Islet of Langerhans (tissue), 1 donor: ENCODE measurements at regions not wholly inside any gene's neighbourhood (a gene's known extent, or its start where the extent isn't known, plus 50 kb on each side); places are given as distances from the start of the nearest gene placed in this dataset.

Source experiments
- FAIRE-seq: peaks from one replicate; lab custom pipeline; 2011; peaks lifted over from hg19 to GRCh38; lab: Jason Lieb, UNC

DNA sequence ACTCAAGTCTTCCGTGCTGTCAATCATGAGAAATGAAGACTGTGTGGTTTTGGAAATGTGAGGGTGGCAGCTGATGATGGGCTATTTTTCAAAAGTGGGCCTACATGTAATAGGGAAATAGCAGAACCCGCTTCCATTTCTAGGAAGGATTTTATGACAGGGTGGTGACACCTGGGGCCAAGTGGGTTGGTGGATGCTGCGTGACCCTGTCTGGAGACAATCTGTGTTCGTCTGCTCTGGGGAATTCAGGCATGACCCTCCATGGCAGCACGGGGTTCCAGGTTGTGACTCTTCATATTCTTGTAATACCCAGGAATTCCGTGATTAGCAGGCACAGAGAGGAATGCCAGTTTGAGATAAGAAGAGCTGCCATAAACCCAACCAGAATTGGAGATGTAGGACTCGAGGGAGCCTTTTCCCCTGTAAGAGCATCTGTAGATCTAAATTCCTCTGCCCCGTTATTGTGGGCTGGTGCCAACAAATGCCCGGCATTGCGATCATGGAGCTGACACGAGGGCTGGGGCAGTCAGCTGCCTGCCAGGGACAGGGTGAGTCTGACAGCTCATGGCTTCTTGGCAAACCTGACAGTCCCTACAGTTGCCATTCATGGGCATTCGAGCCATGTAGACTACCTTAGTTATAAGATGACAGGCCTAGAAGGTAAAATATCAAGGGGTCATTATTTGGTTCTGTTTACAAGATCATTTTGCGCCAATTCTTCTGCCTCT, 279.7 kb downstream of the GADD45G start:
- FAIRE-seq = no peak

DNA sequence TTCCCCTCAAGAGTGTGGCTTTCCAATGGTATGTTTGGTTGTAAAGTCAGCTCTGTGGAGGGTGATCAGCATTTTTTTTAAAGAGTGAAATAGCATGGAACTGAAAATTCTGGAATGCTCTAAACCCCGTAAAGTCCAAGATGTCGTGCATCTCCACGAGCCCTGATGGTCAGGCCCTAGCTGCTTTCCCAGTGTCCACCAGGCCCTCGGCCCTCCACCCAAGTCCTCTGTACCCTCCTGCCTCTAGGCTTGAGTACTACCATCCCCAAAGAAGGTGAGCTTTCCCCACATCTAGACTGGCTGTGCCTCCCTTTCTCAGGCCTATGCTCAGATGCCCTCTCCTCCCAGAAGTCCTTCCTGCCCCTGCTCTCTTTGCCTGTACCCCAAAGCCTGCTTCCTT, 280.3 kb downstream of the GADD45G start:
- FAIRE-seq = no peak

DNA sequence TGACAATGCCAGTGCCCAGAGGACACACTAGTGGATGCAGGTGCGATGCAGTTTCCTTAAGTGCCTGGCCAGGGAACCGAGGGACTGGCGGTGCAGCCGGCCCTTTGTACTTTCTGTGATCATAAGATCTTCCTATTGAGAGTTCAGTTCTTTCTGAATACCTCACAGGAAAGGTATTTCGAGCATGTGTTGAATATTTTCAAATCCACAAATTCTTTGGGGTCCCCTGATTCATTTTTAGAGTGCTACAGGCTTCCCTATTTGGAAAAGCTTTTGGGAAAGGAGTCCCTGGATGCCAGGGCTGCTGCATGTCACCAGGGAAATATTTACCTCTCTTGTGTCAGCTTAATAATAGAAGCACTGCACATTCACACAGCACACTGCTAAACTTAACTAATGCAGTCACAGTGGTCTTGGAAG, 281.5 kb downstream of the GADD45G start:
- no peak for FAIRE-seq

DNA sequence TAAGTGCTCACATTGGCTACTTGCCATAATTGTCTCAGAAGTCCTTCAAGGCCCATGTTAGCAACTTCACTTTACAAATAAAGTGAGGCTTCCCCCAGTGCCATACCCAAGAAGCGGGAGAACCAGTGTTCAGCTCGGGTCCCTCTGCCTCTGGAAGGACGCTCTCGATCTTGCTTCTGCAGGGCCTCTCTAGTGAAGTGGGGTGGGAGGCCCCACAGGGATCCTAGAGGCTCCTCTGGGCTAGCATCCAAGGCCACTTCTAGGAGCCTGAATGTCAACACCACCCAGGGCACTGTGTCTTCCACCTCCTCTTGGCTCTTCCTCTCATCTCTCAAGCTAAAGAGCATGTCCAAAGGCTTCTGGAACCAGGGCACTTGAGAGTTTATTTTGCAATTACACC, 282.5 kb downstream of the GADD45G start:
- FAIRE-seq = no peak

DNA sequence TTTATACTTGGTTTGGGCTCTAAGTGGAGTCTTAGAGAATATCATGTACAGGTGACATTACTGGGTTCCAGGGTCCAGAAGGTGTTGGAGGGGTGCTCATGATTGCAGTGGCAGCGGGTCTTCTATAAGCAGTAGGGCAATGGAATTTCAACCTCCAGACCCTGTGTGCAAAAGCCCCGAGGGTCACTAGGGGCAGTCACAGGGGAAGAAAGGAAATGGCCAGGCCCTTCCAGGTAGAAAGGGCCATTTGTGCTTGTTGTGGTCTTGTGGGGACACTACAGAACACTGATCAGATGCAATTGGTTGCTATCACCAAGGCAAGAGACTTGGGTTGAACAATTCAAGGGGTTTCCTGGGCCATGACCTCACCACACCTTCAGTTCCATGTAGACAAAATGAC, 283.4 kb downstream of the GADD45G start:
- FAIRE-seq = no peak

DNA sequence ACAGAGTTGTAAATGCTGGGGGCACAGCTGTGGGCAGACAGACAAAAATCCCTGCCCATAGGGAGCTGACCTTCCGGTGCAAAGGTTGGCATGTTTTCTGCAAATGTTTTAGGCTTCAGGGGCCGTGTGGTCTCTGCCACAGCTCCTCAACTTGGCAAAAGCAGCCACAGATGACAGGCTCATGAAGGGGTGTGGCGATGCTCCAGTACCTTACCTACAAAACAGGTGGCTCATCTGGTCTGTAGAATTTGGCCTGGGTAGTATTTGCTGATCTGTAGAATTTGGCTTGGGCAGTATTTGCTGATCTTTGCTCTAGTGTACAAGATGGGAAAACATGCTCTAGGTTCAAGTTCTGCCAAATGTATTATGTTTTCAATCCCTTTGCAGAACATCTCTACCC, 283.9 kb downstream of the GADD45G start:
- no peak for FAIRE-seq

DNA sequence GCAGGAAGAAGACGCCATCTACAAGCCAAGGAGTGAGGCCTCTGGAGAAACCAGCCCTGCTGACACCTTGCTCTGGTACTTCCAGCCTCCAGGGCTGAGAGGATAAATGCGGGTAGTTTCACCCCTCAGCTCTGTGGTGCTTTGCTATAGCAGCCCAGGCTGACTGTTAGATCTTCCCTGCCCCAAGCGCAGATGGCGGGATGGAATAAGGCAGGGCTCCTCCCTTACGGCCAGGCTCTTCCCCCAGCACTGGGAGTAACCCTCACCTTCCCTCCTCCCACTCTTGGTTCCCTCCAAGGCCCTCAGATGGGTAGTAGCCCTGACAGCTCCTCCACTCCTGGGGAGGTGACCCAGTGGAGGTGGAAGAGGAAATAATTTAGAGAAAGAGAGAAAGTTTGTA, 285.1 kb downstream of the GADD45G start:
- FAIRE-seq = no peak

DNA sequence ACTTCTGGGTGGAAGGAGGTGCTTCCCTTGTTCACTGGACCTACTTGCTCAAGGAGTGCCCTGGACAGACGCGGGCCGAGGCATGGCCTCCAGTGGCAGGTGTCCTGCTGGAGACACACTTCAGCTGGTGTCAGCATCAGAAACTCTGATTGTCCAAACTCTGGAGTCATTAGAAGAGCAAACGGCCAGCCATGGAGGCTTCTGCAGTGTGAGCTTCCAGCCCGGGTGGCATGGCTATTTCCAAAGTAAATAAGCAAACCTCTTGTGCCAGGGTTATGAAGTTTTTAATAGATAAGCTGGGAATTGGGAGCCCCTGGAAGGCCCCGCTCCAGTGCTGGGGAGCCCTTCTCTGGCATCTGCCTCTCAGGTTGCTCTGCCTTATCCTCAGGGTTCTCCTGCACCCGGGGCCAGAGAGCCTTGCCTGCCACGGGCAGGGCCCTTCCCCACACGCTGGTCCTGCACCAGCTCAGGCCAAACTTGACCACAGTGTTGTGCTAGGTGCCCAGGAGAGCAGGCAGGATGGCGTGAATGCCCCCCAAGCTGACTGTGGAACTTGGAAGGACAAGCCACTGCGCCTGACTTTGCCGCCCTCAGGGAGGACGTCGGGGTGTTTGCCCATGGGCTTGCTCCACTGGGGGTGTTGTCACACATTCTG, 285.6 kb downstream of the GADD45G start:
- no peak for FAIRE-seq

DNA sequence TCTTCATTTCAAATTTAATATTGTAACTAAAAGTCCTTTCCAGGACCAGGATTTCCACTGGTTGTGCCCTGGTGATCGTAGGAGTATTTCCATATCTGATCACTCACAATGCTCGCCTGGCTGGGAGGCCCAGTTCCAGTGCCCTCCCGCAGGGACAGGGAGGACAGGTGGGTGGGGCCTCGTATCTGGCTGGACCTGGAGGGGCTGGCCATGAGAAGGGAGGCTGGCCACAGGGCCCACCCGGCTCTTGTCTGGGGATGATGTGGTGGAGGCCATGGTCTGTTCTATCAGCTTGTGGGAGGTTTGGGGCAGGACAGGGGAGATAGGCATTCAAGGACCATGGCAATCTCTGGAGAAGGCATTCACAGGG, 286.4 kb downstream of the GADD45G start:
- no peak for FAIRE-seq

DNA sequence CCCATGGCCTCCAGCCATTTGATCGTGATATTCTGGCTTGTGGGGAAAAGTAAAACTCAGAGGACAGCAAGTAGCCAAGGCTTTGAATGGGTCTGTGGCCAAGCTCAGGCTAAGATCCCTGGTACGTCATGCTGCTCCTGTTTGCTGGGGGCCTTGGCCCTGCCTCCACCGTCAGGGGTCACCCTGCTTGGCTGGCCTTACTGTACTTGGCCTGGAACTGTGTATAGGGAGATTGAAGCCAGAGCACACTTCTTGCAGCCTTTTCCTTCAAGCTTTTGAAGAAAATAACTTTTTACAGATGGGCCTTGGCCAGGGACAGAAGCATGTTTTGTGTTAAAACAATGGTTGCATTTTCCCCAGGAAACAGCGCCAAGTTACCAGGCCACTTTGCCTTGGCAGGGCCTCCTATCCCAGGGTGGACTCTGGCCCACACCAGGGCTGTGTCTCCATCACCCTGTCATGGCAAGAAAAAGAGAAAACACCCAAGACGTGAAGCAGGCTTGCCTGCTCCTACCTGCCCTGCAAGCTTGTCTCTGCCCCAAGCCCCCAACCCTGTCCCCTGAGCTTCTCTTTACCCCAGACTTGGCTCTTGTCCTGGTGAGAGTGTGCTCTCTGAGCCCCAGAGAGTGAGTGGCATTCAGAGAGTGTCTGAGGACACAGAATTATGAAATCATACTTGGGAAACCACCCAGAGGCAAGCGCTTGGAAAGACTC, 286.9 kb downstream of the GADD45G start:
- no peak for FAIRE-seq

DNA sequence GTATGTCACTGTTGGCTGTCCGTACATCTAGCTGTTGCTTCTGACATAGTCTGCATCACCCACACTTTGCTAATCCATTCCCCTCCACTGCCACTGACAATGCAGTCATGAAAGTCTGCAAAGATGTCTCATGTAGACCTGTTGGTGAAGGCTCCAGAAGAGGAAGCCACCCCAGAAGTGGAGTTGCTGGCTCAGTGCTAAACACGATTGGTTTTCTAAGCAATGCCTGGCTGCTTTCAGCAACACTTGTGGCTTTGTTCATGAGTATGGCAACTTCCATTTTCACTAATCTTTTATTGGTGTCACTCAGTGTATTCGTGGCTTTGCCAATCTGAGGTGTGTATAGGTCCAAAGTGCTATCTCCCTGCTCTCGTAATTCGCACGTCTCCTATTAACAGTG, 288.1 kb downstream of the GADD45G start:
- FAIRE-seq = no peak

DNA sequence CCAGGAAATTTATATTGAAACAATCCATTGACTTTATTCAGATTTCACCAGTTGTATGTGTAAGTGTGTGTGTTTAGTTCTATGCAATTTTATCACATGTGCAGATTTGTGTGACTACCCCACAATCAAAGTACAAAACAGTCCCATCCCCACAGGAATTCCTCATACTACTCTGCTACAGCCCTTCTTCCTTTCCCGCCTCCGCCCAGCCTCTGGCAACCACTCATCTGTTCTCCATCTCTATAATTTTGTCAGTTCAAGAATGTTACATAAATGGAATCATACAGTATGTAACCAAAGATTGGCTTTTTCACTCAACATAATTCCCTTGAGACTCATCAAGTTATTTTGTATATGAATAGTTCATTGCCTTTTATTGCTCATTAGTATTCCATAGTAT, 289.1 kb downstream of the GADD45G start:
- no peak for FAIRE-seq

DNA sequence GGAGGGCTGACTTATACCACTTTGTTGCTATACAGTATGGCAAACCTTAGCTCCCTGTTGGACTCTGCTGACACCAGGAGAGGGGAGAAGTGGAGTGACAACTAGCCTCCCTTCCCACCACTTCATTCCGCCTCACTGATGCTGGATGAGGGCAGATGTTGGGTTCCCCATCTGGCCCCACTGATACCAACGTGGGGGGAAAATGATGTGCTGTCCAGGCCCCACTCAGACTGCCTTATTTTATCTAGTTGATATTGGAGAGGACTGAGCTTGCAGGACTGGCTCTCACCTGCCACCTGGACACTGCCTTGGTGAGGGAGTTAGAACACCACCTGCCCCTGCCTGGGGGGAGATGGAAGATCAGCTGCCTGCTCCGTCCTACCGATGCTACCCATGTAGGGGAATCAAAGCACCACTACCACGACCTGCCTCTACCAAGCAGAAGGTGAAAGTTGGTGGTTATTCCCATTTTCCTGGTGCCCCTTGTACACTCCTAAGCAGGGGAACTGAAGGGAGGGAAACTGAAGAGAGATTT, 292.1 kb downstream of the GADD45G start:
- no peak for FAIRE-seq

DNA sequence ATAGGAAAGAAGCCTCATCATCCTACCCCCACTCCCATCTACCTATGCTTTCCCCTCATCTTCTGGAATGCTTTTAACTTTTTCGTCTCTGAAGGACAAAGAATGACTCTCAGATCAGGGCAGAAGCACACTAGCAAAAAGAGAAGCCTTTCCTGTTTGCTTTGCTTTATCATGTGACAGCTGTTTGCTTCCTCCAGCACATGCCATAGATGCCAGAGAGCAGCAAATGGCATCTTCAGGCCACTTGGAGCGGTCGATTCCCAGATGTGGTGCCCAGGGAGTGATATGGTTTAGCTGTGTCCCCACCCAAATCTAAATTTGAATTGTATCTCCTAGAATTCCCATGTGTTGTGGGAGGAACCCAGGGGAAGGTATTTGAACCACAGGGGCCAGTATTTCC, 294.8 kb downstream of the GADD45G start:
- FAIRE-seq = no peak

DNA sequence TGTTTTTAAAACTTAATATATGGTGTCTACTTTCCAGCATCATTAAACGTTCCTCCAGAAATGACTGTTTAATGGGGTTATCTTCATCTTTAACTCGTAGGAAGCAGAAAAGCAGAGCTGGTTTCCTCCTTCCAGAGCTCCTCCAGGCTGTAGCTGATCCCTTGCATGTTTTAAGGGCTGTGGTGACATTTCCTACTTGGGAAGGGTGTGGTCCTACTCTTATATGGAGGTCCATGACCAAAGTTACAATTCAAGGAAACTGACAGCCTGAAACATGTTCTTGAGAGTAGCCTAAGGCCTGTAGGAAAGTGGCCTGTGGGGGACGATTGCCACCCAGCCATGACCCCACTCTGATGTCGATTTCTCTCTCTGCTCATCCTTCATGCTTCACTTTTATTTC, 297.1 kb downstream of the GADD45G start:
- FAIRE-seq = no peak

DNA sequence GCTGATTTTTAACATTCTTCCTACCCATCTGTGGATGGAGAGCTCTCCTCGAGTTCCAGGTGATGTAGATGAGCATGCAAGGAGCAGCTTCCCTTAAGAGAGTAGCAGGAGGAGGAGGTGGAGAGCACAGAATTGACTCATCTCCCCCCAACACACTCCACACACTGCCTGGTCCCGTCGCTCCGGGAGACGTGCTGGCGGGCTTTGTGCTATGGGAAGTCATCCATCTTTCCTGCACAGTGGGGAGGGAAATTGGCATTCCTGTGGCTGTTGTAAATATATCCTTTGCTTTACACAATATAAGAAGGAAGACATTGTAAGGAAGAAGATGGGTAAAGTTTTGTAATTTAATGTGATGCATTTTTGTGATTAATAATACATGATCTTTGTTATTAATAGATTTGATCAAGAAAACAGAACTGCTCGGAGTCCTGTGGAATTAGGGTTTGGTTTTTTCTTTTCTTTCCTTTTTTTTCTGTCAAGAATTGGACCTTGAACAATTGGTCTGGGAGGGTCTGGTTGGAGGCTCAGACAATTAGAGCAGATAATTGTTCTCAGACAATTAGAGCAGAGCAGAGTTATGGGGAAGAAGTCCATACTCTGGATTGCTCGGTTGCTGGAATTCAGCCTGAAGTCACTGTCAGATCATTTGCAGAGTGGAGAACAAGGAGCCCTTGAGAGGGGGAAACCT, 297.8 kb downstream of the GADD45G start:
- FAIRE-seq = no peak

DNA sequence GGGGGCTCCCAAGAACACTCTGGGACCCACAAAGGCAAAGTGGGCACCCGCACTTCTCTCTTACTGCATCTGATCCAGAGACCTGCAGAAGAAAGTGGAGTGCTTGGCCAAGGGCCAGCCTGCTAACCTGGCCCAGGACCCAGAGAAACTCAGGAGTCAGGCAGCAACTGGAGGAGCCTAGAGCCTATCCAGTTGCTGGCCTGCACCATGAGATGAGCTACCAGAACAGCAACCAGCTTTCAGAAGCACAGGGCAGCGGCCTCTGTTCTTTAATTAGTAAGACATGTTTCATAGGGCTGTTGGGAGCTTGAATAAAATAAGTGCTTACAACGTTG, 298.3 kb downstream of the GADD45G start:
- no peak for FAIRE-seq

DNA sequence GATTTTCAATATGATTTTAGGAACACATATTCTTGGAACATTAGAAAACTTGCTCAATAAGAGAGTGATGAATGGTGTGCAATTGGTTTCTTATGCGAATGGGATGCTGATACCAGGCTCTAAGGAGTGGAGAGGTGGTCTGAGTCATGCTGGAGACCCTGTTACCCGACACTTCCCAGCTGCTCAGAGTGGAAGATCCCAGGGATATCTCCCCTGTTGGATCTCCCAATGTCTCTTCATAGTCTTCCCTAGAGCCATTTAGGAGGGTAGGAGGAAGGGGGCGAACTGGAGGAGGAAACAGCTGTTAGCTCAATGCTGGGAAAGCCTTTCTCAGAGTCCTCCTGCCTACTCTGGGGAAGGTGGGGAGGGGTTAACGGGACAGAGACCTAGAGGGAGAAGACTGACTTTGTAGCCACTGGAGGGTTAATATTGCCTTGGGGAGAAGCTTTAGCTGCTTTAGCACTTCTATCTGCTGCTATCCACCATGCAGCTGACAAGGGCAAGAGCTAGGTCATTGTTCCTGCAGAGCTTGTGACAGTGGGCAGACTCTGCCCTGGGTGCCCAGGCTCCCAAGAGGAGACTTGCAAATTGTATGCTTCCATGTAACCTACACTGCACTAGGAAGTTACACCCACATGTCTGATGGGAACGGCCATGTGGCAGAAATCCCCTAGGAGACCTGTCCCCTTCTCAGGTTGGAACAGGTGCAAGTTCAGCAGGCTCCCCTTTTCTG, 301.0 kb downstream of the GADD45G start:
- no peak for FAIRE-seq

DNA sequence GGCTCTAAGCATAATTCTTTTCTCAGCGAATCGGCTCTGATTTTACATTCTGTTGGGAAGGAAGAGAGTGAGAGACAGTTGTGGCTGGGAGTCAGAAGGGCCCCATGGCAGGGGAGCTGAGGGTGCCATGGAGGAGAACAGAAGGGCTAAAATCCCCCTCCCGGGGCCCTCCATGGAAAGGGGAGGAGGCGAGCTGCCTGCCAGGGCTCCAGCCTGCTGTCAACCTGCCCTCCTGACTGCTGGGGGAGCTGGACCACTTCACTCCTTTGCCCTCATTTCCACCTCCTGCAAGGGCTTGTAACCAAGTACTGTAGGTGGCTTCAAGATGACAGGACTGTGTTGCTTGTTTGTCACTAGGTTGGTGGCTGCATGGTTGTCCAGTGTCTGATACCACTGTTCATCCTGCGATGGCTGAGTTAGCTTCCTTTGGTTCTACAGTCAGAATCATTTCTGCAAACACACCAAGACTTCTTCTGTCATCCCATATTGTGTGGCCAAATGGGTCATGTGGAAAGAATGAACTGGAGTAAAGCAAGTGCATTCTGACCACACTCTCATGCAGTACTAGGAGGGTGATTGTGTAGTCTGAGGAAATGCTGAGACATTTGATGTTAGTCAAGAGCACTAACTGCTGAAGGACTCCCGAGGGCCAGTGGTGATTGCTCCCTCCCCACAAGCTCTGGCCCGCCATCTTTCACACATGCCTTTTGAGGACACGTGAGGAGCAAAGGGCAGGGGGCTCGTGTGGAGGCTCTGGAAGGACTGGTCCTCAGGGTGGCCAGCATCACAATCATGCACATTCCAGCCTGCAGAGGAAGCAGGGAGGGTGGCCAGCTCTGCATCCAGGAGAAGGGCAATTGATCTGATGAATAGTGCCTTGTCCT, 307.2 kb downstream of the GADD45G start:
- no peak for FAIRE-seq

DNA sequence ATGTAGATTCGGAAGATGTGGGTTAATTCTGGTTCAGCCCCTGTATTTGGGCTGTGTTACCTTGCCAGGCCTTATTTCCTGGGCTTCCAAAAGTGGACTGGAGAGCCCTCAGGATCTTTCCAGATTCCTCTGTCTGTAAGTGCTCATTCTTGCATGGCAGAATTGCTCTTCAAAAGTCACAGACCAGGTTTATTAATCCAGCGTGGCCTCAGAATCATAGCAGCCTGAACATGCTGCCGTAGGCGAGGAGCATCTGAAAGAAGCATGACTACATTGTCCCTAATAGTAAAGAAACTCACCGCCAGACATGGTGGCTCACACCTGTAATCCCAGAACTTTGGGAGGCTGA, 307.8 kb downstream of the GADD45G start:
- FAIRE-seq = no peak

DNA sequence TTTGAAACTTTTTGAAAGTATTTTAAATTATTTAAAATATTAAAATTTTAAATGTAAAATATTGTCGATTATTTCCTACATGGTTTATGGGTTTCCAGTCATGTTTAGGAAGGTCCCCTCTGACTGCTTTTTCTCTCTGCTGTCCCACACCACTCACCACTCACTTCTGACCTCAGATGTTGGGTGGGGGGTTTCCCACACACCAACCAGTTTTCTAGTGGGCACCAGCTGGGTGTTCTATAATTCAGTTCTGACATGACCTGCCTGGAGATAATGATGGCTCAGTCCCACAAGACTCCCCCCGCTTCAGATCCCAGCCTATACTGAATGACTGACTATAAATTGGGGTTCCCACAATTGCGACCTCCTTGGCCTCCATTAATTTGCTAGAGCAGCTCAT, 310.4 kb downstream of the GADD45G start:
- no peak for FAIRE-seq
